ENCODE measurements at regions not wholly inside any gene's neighbourhood (a gene's known extent, or its start where the extent isn't known, plus 50 kb on each side); places are given as distances from the start of the nearest gene placed in this dataset.

- Histone ChIP-seq H3K27ac (peak overlapping the region; percentile 85 to 88), H3K4me1 (peaks cover 18 to 35% of the 10 kb centered on the region in 2 donors)
- intact Hi-C loops (cut with DNase I): loop anchor here (5.0 kb wide), 2 partner anchors 162 to 277 kb away; partner anchors contain the start of gene RRBP1
These were observed 123.9 kb downstream of the SNX5 start for GRCh38 chr20:17844549-17845298.

GRCh38 chr20:17844133-17844429 is 124.5 kb downstream of the SNX5 start:
- H3K27ac ChIP-seq: peak overlapping the region; percentile 85 to 88

More at GRCh38 chr20:17844549-17845298, 123.9 kb downstream of the SNX5 start:
- no peaks in the 10 kb centered on the region for H3K36me3 ChIP-seq
- H3K9me3 ChIP-seq: no peaks in the 10 kb centered on the region
- TF ChIP-seq CTCF (IDR thresholded peaks at IDR 0.05): no peak
- DNase-seq (ENCODE audit: low spot score in 2 of 2): no peak
- no peak overlapping the region for H3K4me3 ChIP-seq
- no peaks in the 10 kb centered on the region for H3K27me3 ChIP-seq

GRCh38 chr20:17843246-17844132 is 125.1 kb downstream of the SNX5 start:
- DNase-seq (ENCODE audit: low spot score in 2 of 2): peak; percentile 27 to 93
- H3K9me3 ChIP-seq: no peaks in the 10 kb centered on the region
- peak overlapping the region; percentile 85 to 88 for H3K27ac ChIP-seq
- H3K4me1 ChIP-seq: peaks cover 15 to 29% of the 10 kb centered on the region in 2 donors
- no peaks in the 10 kb centered on the region for H3K36me3 ChIP-seq
- intact Hi-C loops (cut with DNase I): loop anchor here (2.0 to 5.0 kb wide), 4 partner anchors 55 to 276 kb away; partner anchors contain the start of genes MGME1, RRBP1 and SNX5
- no peaks in the 10 kb centered on the region for H3K27me3 ChIP-seq
- H3K4me3 ChIP-seq: no peak overlapping the region
- no peak for TF ChIP-seq CTCF (IDR thresholded peaks at IDR 0.05)

More at GRCh38 chr20:17844133-17844429, 124.5 kb downstream of the SNX5 start:
- H3K27me3 ChIP-seq: no peaks in the 10 kb centered on the region
- no peaks in the 10 kb centered on the region for H3K9me3 ChIP-seq
- H3K4me1 ChIP-seq: peaks cover 15 to 29% of the 10 kb centered on the region in 2 donors
- no peak for DNase-seq (ENCODE audit: low spot score in 2 of 2)
- no peak overlapping the region for H3K4me3 ChIP-seq
- intact Hi-C loops (cut with DNase I): loop anchor here (5.0 kb wide), 2 partner anchors 162 to 277 kb away; partner anchors contain the start of gene RRBP1
- no peak for TF ChIP-seq CTCF (IDR thresholded peaks at IDR 0.05)
- no peaks in the 10 kb centered on the region for H3K36me3 ChIP-seq

DNA sequence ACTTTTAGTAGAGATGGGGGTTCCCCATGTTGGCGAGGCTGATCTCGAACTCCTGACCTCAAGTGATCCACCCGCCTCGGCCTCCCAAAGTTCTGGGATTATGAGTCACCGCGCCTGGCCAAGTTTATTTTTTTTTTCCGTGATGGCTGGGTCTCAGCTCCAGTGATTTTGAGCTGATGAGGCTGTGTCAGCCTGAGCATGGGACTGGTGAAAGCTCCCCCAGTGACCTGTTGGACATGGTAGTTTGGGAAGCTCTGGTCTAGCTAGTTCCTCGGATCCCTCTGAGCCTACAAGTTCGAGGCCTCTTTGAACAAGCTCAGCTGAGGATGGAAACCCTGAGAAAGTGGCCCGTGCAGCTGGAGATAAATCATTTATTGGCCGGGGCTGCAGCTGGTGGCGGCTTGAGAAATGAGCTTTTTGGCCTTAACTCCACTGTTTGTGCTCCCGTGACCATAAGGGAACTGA is 126.8 kb downstream of the SNX5 start:
- Histone ChIP-seq H3K4me3 (peak overlapping the region in 1 of 2 donors; percentile 16), H3K27me3 (no peaks in the 10 kb centered on the region), H3K9me3 (no peaks in the 10 kb centered on the region), H3K36me3 (no peaks in the 10 kb centered on the region), H3K4me1 (peaks cover 16 to 34% of the 10 kb centered on the region in 2 donors), H3K27ac (peak overlapping the region; percentile 85 to 88)
- intact Hi-C loops (cut with DNase I): loop anchor here (2.0 to 5.0 kb wide), 4 partner anchors 57 to 274 kb away; partner anchors contain the start of genes MGME1, RRBP1 and SNX5
- DNase-seq (ENCODE audit: low spot score in 2 of 2): peak in 1 of 2 donors; percentile 76
- no peak for TF ChIP-seq CTCF (IDR thresholded peaks at IDR 0.05)

DNA sequence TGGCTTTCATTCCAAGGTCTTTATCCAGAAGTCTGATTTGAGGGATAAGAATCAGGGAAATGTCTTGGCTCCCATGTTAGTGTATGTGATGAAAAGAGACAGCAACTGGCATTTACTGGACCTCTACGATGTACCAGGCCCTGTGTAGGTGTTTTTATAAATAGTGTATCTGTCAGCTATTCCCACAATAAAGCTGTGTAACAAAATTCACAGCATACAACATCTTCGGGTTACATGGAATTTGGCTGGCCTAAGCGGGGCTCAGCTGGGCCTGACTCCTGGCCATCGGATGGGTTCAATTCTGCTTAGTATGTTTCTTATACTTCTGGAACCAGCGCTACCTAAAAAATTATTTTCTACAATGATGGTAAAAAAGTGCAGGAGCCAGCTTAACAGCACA is 128.2 kb downstream of the SNX5 start:
- intact Hi-C loops (cut with DNase I): loop anchor here (5.0 kb wide), 2 partner anchors 158 to 273 kb away; partner anchors contain the start of gene RRBP1
- no peak overlapping the region for H3K27ac ChIP-seq
- peaks cover 24 to 46% of the 10 kb centered on the region in 2 donors for H3K4me1 ChIP-seq
- no peak for DNase-seq (ENCODE audit: low spot score in 2 of 2)
- H3K9me3 ChIP-seq: no peaks in the 10 kb centered on the region
- H3K36me3 ChIP-seq: no peaks in the 10 kb centered on the region
- no peak for TF ChIP-seq CTCF (IDR thresholded peaks at IDR 0.05)
- H3K4me3 ChIP-seq: no peak overlapping the region
- no peaks in the 10 kb centered on the region for H3K27me3 ChIP-seq

All from ascending aorta (tissue), 2 donors.